PC-3 (cell line): ENCODE measurements at regions not wholly inside any gene's neighbourhood (a gene's known extent, or its start where the extent isn't known, plus 50 kb on each side); places are given as distances from the start of the nearest gene placed in this dataset.

ENCODE experiments used
- CTCF ChIP-seq: fragments of 300-600 bp; sonication (generic); conservative IDR thresholded peaks from 2 replicates; pipeline ENCODE4 v1.5.1; 2017; ENCODE audit warnings: antibody characterized with exemption, low read depth, mild to moderate bottlenecking, low read length
- EZH2 ChIP-seq: fragments of 300-600 bp; sonication (generic); IDR thresholded peaks from one replicate; pipeline ENCODE4 v1.6.1; 2017; ENCODE audit warnings: antibody characterized with exemption, mild to moderate bottlenecking, low read length; ENCODE audit not compliant: unreplicated experiment

- no peak for TF ChIP-seq CTCF
- no peak for TF ChIP-seq EZH2
Measured at GRCh38 chr11:115612046-115612730, 108.0 kb upstream of the CADM1 start.
